Thyroid gland (tissue), 4 donors: ENCODE measurements at regions not wholly inside any gene's neighbourhood (a gene's known extent, or its start where the extent isn't known, plus 50 kb on each side); places are given as distances from the start of the nearest gene placed in this dataset.

Experiments
- DNase-seq, 2 donors: peaks; one replicate each; pipeline ENCODE4 v3.0.0-alpha.2; 2019
- H3K27ac ChIP-seq, 3 donors: fragments of 200-600 bp; sonication (generic); 1 replicate in 2 of 3; 2 replicates in 1 of 3; pipeline ENCODE4 v1.5.1; 2016 to 2019; ENCODE audit warnings: mild to moderate bottlenecking in 1 of 3, moderate library complexity in 1 of 3
- H3K27me3 ChIP-seq: fragments of 200-600 bp; sonication (generic); one replicate; pipeline ENCODE4 v1.5.1; 2019
- H3K36me3 ChIP-seq, 2 donors: fragments of 200-600 bp; sonication (generic); one replicate each; pipeline ENCODE4 v1.5.1; 2016 to 2019
- H3K4me1 ChIP-seq, 2 donors: fragments of 200-600 bp; sonication (generic); one replicate each; pipeline ENCODE4 v1.5.1; 2017 to 2019
- H3K4me3 ChIP-seq, 3 donors: fragments of 200-600 bp; sonication (generic); replicated peaks in 1 of 3; 1 replicate in 2 of 3; 2 replicates in 1 of 3; pipeline ENCODE4 v1.5.1; 2016; ENCODE audit warnings: mild to moderate bottlenecking in 1 of 3
- H3K9me3 ChIP-seq: fragments of 200-600 bp; sonication (generic); one replicate; pipeline ENCODE4 v1.5.1; 2017
- CTCF ChIP-seq, 6 experiments: fragments of 200-600 bp in 3 of 6; fragments of 450-650 bp in 3 of 6; sonication (generic) in 3 of 6; IDR thresholded peaks; one replicate each; pipeline ENCODE4 v1.5.1; 2016 to 2019; ENCODE audit warnings: antibody characterized with exemption in 6 of 6, mild to moderate bottlenecking in 2 of 6, inconsistent platforms in 1 of 6, moderate library complexity in 1 of 6
- POLR2A ChIP-seq, 2 donors: fragments of 450-650 bp; IDR thresholded peaks; one replicate each; pipeline ENCODE4 v1.6.1; 2017; ENCODE audit warnings: antibody characterized with exemption in 2 of 2, mild to moderate bottlenecking in 2 of 2, moderate library complexity in 1 of 2
- WGBS, 2 donors: methylation state at CpG; one replicate each; pipeline ENCODE4 v1.1.5; 2017; 5-methylcytosine and 5-hydroxymethylcytosine counted together
- intact Hi-C: fragments of 100-400 bp; cut with DNase I; formaldehyde crosslinking; loops from one replicate; pipeline ENCODE4 v1.15.1; 2023

- intact Hi-C loops, result no loop called here
- H3K27ac ChIP-seq, result peak overlapping the region in 1 of 3 donors; percentile 41
- no peak overlapping the region for H3K4me3 ChIP-seq
- WGBS, 2 donors, result 28 to 57% methylated on average over 8 to 14 of the region's 15 CpGs
- peak; percentile 76 to 77 for DNase-seq
- H3K4me1 ChIP-seq, result peaks cover 17 to 36% of the 10 kb centered on the region in 2 donors
- H3K9me3 ChIP-seq, result no peaks in the 10 kb centered on the region
- no peaks in the 10 kb centered on the region for H3K27me3 ChIP-seq
- no peaks in the 10 kb centered on the region for H3K36me3 ChIP-seq
- TF ChIP-seq CTCF (IDR thresholded peaks at IDR 0.05) (no peak), POLR2A (IDR thresholded peaks at IDR 0.05) (no peak)
Observed at GRCh38 chr11:69941546-69942332, 122.5 kb upstream of the FGF3 start.

GRCh38 chr11:69942333-69942820, 123.2 kb upstream of the FGF3 start:
- peaks cover 17 to 36% of the 10 kb centered on the region in 2 donors for H3K4me1 ChIP-seq
- 74 to 80% methylated on average over 9 of the region's 9 CpGs for WGBS, 2 donors
- H3K27me3 ChIP-seq, result no peaks in the 10 kb centered on the region
- H3K4me3 ChIP-seq, result no peak overlapping the region
- no peaks in the 10 kb centered on the region for H3K9me3 ChIP-seq
- peak overlapping the region in 1 of 3 donors; percentile 41 for H3K27ac ChIP-seq
- no peaks in the 10 kb centered on the region for H3K36me3 ChIP-seq
- TF ChIP-seq POLR2A (IDR thresholded peaks at IDR 0.05) (no peak), CTCF (IDR thresholded peaks at IDR 0.05) (no peak)
- DNase-seq, result no peak
- intact Hi-C loops, result no loop called here

- TF ChIP-seq CTCF (IDR thresholded peaks at IDR 0.05) (peak in 1 of 6 experiments; percentile 14), POLR2A (IDR thresholded peaks at IDR 0.05) (no peak)
- Histone ChIP-seq H3K27ac (peak overlapping the region in 1 of 3 donors; percentile 23), H3K27me3 (no peaks in the 10 kb centered on the region), H3K36me3 (no peaks in the 10 kb centered on the region), H3K4me1 (peaks cover 17 to 36% of the 10 kb centered on the region in 2 donors), H3K4me3 (no peak overlapping the region), H3K9me3 (no peaks in the 10 kb centered on the region)
- intact Hi-C loops, result no loop called here
- peak; percentile 21 to 25 for DNase-seq
- WGBS, 2 donors, result 75 to 80% methylated on average over 6 of the region's 6 CpGs
Observed at GRCh38 chr11:69943066-69943465, 123.8 kb upstream of the FGF3 start.

- no peaks in the 10 kb centered on the region for H3K36me3 ChIP-seq
- 67 to 92% methylated on average over 6 to 7 of the region's 11 CpGs for WGBS, 2 donors
- H3K9me3 ChIP-seq, result no peaks in the 10 kb centered on the region
- peaks cover 17 to 36% of the 10 kb centered on the region in 2 donors for H3K4me1 ChIP-seq
- intact Hi-C loops, result no loop called here
- no peak overlapping the region for H3K27ac ChIP-seq
- DNase-seq, result no peak
- TF ChIP-seq CTCF (IDR thresholded peaks at IDR 0.05) (no peak), POLR2A (IDR thresholded peaks at IDR 0.05) (no peak)
- no peaks in the 10 kb centered on the region for H3K27me3 ChIP-seq
- no peak overlapping the region for H3K4me3 ChIP-seq
Observed at GRCh38 chr11:69943506-69943905, 124.3 kb upstream of the FGF3 start.

GRCh38 chr11:69944146-69944795, 125.1 kb upstream of the FGF3 start:
- no peak overlapping the region for H3K4me3 ChIP-seq
- H3K27me3 ChIP-seq, result no peaks in the 10 kb centered on the region
- no peak overlapping the region for H3K27ac ChIP-seq

More at GRCh38 chr11:69944146-69944795, 125.1 kb upstream of the FGF3 start:
- peaks cover 17 to 31% of the 10 kb centered on the region in 2 donors for H3K4me1 ChIP-seq
- TF ChIP-seq POLR2A (IDR thresholded peaks at IDR 0.05) (no peak), CTCF (IDR thresholded peaks at IDR 0.05) (no peak)
- WGBS, 2 donors, result 87 to 94% methylated on average over 7 to 9 of the region's 10 CpGs
- no peak for DNase-seq
- intact Hi-C loops, result no loop called here
- no peaks in the 10 kb centered on the region for H3K9me3 ChIP-seq
- no peaks in the 10 kb centered on the region for H3K36me3 ChIP-seq
